HTR-8/SVneo (cell line): ENCODE measurements at regions not wholly inside any gene's neighbourhood (a gene's known extent, or its start where the extent isn't known, plus 50 kb on each side); places are given as distances from the start of the nearest gene placed in this dataset.

Experiments
- DNase-seq: peaks from one replicate; pipeline ENCODE4 v3.0.0; 2011; ENCODE audit warnings: low spot score, mixed read lengths; ENCODE audit not compliant: insufficient read length
- FAIRE-seq: peaks from 2 replicates; lab custom pipeline; 2011; peaks lifted over from hg19 to GRCh38; lab: Jason Lieb, UNC

DNA sequence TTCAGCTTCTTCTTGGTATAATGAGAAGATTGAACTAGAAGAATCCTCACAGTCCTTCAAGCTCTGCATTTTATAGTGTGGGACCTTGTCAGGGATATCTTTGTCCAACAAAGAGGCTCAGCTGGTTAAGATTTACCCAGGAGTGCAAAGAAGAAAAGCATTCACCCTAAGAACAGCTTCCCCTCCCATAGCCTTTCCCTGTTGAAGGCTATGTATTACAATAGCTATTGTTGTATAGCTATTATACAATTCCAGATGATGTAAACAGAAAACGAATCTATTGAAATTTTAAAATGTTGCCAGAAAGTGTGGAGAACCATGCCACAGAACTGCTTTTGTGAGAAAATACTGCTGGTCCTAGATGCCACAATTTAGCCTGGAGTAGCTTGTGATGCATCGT is 85.5 kb upstream of the CNKSR3 start:
- no peak for FAIRE-seq

DNA sequence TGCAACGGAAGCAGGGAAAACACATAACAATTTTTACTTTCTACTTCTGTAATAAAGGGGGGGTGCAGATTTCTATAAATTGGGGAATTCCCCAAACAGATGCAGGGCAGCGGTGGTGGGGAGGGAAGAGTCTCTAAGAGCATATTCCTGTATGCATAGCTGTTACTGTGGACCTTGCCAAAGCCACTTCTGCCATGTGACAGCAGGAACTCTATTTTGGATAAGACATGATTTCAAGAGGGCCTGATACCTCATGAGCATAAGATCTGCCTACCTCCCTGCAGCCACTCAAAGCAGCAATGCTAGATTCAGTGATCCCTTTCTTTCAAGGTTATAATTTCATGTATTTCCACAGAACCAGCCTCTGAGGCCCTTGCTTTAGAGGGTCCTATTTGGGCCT is 86.2 kb upstream of the CNKSR3 start:
- DNase-seq (no peak), FAIRE-seq (no peak)

More for the DNA sequence above, 85.5 kb upstream of the CNKSR3 start:
- no peak for DNase-seq

DNA sequence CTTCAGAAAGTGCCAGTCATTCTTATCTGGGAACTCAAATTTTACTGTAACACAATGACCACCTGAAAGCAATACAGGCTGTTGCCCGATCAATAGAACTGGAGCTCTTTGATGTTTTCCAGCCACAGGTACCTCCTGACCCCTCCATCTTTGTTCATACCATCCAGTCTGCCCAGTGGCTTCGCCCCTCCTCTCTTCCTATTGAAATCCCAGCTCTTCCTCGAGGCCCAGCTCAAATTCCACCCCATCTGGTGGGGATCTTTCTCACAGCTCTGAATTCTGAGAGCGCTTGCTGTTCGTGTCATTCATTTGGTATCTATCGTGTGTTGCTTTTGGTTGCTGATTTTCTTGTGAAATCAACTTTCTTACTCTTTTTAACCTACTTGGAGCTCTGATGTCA is 87.9 kb upstream of the CNKSR3 start:
- FAIRE-seq: no peak
- no peak for DNase-seq

DNA sequence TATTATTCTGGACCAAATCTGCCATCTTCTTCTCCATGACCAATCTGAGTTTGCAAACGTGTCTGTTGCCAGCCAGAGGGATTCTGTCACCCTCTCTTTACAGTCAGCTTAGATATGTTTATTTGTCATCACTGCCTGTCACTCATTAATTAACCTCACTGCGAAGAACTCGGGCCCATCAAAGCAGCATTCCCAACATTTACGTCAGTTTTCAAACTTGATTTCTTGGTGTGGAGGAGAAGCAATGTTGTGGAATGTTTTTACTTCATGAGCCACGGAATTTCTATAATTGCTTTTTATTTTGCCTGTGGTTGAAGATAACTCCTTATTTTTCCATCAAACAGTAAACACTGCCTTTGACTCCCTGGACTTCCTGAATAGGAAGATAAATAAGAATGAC is 91.8 kb upstream of the CNKSR3 start:
- no peak for FAIRE-seq
- DNase-seq: peak; percentile 3

DNA sequence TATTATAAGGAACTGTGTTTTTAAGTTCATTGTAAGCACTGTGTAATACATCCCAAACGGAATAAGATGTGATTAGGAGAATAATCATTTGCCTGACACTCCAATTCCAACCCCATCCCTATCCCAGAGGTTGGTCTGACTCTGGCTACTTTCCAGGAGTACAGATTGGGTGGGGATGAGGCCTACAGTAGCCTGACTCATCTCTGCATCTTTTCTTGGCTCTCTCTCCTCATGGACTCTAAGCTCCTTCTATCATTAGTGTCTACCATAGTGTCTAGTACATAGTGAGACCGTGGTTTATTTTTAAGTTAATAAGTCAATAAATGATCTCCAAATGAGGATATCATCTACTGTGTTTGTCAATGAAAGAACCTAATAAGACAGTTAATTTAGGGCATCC is 92.2 kb upstream of the CNKSR3 start:
- peak; percentile 6 for DNase-seq
- no peak for FAIRE-seq

DNA sequence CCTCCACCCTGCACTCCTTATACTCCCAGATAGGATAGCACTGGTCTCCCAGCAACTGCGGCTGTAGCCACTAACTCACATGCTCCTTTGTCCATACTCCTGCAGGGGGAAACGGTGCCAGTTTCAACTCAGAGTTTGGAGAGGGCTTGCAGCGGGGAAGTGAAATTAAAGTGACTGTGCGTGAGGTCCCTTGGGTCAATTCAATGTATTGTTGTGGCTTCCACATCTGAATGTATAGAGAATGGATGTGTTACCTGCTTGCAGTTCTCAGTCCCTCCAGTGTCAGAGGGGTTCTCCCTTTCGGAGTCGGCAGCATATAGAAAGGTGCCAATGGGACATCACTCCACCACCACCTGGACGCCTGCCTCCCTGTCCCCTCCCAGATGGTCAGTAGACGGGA is 93.6 kb upstream of the CNKSR3 start:
- DNase-seq: no peak
- FAIRE-seq: no peak

DNA sequence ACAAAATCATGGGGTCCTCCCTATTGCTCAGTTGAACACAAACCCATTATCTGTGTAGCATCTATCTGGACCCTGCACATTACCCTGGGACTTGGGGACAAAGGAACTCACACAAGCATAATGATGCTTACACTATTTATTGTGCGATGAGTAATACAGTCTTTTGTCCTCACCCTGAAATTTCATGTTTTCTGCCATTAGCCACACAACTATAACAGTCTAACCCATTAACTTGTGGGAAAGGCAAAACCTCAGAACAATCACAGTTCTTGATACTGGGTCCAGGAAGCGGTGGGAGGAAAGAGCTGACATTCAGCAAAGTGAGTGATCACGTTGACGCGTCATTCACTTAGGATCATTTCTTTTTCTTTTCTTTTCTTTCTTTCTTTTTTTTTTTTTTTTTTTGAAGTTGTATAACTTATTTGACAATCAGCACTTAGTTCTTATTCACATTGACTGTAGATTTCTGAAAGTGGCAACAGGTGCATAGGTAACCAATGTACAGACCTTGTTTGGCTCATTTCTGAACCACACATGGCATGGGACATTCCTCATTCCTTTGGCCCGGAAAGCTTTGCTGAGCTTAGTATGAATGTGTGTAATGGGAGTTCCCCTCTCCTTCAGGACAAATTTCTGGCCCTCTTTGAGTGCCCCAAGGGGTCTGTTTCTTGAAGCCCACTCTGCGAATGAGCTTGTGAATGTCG is 94.8 kb upstream of the CNKSR3 start:
- FAIRE-seq (no peak), DNase-seq (no peak)

DNA sequence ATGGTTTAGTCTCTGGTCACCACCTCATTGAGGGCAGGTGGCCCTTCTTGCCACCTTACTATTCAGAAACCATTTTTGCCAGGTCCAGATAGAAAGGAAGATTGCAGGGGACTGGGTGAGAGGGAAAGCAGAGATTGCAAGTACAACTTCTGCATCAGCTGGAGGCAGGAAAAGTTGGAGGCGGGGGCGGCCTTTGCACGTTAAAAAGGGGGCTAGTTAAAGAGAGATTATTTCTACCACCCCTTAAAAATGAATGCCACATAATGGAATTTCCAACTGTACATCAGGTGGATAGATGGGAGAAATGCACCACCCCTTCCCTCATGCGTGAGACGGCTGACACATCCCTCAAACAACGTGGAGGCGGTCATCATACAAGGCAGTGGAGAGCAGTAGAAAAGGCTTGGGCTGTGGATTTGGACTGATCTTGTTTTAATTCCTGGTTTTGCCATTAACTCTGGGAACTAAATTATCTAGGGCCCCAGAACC is 95.4 kb upstream of the CNKSR3 start:
- FAIRE-seq (no peak), DNase-seq (no peak)

DNA sequence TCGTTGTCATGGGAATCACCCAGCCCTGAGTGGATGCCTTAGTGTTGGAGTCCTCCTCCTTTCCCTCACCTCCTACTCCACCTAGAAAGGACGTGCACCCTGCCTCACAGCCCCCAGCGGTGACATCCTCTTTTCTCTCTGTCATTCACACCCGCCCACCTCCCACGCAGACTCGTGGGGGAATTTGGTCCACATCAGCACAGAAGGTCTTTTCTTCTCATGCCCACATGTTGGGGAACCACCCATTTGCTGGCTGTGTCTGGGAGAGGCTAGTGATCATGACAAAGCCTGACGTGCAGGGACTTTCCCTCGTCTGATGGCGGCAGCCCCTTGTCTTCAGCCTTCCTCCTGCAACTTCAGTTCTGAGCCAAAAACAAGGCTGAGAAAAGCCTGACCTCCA is 96.0 kb upstream of the CNKSR3 start:
- DNase-seq: no peak
- FAIRE-seq: no peak

DNA sequence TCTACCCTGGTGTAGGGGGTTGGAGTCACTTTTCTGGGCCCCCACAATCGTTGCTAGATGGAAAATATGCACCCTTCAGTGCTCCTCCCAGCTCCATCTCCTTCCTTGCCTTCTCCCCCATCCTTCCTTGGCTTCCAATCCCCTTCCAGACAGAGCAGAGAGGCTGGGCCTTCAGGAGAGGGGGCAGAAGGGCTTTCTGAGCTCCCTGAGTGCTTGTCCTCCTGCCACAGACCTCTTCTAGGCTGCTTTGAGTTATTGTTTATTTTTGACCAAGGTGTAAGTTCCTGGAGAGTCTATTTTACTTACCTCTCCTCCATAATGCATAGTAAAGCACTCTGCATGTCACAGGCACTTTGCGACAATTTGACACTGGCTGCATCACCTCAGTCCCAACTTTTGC is 96.4 kb upstream of the CNKSR3 start:
- no peak for FAIRE-seq
- no peak for DNase-seq

DNA sequence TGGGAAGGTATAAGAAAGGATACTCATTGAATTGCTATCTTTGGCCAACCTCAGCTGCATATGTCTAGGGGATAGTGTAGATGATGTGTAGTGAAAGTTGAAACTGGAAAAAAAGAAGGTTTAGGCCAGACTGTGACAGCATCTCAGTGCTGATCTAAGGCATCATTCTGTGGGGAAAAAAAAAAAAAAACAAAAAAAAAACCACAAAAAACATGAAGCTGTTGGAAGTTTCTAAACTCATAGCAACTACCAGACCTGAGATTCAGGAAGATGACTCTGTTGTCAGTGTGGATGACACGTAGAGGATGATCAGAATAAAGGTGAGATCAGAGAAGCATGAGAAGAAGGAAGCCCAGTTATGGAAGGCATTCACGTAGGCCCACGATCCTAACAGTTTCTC is 100.8 kb upstream of the CNKSR3 start:
- FAIRE-seq: no peak
- no peak for DNase-seq

DNA sequence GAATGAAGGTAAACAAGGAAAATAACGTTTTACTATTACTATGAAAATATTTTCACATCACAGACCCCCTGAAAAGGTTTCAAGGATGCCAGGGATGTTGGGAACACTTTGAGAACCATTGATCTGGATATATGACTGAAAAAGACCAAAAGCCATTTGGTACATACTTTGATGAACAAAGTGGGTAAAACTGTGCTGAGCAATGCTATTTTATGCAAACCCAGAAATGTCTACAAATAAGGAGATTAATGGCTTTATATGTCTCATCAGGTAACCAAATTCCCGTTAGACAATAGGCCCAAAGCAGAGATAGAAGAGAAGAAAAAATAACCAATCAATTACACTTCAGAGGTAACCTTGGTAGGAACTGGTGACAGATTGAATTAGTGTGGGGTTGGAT is 101.4 kb upstream of the CNKSR3 start:
- FAIRE-seq: no peak

DNA sequence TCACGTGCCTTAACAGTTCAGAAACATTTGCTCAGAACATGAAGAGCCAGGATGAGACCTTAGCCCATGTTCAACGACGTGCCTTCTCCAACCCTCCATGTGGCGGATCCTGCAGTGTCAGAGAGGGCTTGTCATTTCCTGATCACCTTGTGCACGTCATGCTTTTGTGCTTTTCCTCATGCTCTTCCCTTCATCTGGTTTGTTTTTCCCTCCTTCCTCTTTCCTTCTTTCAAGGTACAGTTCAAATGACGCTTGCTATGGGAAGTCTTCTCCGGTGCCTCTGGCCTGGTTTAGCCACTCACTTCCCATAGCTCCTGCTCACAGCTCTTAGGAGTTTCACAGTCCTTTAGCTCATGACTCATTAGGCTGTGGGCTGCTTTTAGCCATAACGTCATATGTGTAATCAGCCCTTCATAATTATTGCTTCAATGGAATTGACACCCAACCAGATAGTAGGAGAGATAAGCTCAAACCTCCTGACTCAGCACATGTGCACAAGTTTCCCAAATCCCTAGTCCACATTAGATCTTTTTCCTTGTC is 102.7 kb upstream of the CNKSR3 start:
- no peak for FAIRE-seq

More for the DNA sequence above, 101.4 kb upstream of the CNKSR3 start:
- DNase-seq: no peak

DNA sequence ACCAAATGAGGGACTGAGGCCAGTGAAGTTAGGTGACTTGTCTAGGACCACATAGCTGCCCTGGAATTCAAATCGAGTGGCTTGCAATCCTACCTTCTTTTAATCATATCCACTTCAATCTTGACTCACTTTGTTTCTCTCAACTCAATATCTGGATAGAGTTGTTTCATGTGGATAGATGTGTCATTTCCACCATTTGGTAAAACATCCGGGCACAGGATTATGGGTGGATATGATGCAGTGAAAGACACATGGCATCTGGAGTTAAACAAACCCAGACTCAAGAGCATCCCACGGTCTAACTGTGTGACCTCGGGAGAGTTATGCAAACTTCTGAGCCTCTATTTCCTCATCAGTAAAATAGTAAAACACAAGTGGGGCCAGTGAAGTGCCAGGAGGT is 103.6 kb upstream of the CNKSR3 start:
- FAIRE-seq (no peak), DNase-seq (no peak)

More for the DNA sequence above, 102.7 kb upstream of the CNKSR3 start:
- peak; percentile 11 for DNase-seq

DNA sequence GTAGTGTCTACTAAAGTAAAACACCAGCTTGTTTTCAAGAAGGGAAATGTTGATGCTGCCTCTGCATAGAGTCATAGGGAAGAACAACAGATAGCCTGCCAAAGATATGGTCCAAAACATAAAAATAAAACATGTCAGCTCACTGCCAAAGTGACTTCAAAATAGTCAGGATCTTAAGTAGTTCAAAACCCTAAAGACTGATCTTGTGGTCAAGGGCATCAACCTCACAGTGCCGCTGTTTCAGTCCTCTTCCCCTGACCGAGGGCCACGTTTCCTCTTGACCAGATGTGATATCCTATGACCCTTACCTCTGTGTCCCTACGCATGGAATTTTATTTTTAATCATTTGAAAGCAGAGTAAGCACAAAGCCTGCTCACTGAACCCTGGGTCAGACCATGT is 104.2 kb upstream of the CNKSR3 start:
- FAIRE-seq (no peak), DNase-seq (no peak)

DNA sequence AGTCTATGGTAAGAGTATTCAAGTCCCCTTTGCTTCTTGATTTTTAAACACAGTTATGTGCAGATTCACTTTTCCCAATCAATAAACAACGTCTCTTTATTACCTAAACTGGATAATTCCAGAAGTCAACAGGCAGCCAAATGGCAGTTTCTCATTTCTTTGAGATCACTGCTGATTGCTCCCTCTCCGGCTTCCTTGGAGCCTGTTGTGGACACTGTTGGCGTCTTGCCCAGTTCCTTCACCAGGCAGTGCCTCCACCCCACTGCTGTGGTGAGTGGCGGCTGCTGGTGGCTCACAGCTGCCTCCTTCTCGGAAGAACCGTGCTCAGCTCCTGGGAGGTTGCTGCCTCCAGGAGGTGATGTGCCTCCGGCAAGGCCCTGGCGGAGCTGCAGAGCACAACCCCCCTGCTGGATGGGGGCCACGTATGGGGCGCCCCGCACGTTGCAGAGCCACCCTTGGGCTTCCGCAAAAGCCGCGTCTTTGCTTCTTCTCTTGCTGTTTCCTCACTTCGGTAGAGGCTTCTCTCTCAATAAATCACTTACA is 105.1 kb upstream of the CNKSR3 start:
- no peak for FAIRE-seq
- peak; percentile 31 for DNase-seq

DNA sequence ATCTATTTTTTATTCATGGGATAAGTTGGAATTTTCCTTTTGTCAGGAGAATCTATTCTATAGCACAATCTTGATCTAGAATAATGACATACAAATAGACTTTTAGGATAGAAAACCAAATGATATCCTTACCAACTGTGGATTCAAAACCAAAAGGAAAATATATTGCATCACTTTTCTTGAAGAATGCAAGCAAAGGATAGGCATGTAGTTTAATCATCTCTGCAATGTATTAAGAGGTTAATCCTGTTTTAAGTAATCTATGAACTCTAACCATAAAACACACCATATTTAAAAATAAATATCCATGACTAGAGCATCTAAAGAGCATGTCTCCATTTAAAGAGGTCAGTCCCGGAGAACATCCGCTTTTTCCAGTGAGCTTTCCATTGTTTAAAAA is 106.7 kb upstream of the CNKSR3 start:
- no peak for FAIRE-seq
- no peak for DNase-seq

DNA sequence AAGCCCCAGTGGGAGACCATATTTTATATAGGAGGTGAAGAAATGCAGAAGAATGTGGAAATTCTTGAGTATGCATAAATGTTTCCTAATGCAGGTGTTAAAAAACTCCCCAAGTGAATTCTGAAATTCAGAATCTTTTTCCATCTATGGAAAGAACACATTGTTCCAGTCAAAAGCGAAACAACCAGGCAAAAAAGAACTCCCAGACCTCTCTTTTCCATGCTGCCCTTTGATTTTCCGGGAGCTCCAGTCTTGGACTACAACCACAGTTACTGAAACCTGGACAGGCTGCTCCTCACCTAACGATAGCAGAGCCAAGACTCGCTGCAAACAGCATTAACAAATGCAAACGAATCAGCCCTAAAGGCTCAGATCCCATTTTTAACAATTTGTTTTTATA is 108.7 kb upstream of the CNKSR3 start:
- no peak for DNase-seq
- no peak for FAIRE-seq

DNA sequence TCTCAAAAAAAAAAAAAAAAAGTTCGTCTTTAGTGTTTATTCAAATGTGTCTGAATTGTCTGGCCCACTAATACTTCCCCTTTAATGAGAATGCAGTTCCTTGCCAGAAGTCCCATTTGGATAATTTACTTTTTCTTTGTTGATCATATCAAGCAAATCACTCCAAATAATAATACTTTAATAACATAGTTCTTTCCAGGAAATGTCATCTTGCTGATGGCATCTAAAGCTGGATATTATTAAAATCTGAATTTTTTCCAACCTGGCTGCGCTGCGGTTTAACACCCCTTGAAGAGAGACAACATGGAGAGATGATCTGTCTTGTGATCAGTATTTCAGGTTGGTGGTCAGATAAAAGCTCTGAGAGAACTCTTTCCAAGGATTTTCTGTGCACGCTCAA is 111.2 kb upstream of the CNKSR3 start:
- FAIRE-seq: no peak
- DNase-seq: no peak

DNA sequence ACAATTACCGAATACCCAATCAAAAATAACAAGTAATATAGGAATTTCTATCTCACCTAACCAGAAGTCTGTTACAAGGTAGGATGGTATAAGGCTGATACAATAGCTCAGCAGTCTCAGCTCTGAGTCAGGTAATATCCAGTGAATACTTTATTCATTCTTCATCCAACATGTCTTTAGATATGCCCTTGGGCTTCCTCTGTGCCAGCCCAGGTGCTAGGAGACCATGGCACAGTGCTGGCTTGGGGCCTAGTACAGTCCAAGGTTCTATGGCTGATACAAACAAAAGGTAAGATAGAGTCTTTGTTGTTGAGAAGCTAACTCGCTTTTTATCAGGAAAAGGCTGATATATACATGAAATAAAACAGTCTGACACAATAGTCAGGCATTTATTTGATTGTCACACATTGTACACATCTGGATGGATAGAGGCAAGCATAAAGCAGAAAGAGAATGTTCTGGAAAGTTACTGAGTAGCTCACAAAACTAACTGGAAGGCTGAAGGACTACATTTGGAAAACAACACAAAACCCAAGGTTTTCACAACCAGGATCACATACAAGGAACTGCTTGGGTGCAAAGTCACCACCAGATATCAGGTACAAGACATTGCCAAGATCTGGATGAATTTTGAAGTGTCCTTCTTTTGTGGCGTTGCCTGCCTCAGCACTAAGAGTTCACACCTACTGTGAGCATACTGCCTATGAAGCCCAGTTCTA is 110.4 kb upstream of the SCAF8 start:
- FAIRE-seq (no peak), DNase-seq (no peak)

DNA sequence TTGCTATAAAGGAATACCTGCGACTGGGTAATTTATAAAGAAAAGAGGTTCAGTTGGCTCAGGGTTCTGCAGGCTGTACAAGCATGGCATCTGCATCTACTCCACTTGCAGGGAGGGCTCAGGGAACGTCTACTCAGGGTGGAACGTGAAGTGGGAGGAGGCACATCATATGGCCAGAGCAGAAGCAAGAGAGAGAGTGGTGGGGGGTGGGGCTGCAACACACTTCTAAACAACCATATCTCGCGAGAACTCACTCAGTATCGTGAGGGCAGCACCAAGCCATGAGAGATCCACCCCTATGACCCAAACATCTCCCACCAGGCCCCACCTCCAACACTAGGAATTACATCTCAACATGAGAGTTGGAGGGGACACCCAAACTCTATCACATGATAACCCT is 109.8 kb upstream of the SCAF8 start:
- FAIRE-seq: no peak
- no peak for DNase-seq
